Caco-2 (cell line): ENCODE measurements at regions not wholly inside any gene's neighbourhood (a gene's known extent, or its start where the extent isn't known, plus 50 kb on each side); places are given as distances from the start of the nearest gene placed in this dataset.
A peak's percentile ranks its signal among the peaks of the same experiment; 100 is the strongest.

Source experiments
- BruUV-seq: library from RNA; stranded (reverse); fragments of 400-500 nt; replicated peaks from 2 replicates; lab custom pipeline; 2021; lab: Mats Ljungman, UMichigan
- CTCF ChIA-PET: fragments of 300-600 bp; sonication (Branson Sonifier 250); formaldehyde crosslinking; loops from one replicate; lab custom pipeline; 2022; ENCODE audit warnings: antibody characterized with exemption; lab: Charles Lee
- POLR2A ChIA-PET: fragments of 300-600 bp; sonication (Branson Sonifier 250); formaldehyde crosslinking; loops from one replicate; lab custom pipeline; 2022; ENCODE audit warnings: antibody characterized with exemption; lab: Charles Lee
- DNase-seq, 2 experiments: peaks; one replicate each; pipeline versions ENCODE4 v3.0.0 to v3.0.0-alpha.2; 2020 to 2022
- H3K27me3 ChIP-seq: replicated peaks from 2 replicates; pipeline ENCODE4 v1.6.0; 2011; ENCODE audit warnings: low read length; ENCODE audit not compliant: control insufficient read depth, insufficient read depth
- H3K36me3 ChIP-seq: 2 replicates; pipeline ENCODE4 v1.5.1; 2011; ENCODE audit warnings: low read length; ENCODE audit not compliant: control insufficient read depth, insufficient read depth
- H3K4me1 ChIP-seq: fragments of 250-450 bp; sonication (Bioruptor Pico); 2 replicates; pipeline ENCODE4 v1.5.1; 2020; ENCODE audit warnings: mild to moderate bottlenecking
- H3K4me3 ChIP-seq: 2 replicates; pipeline ENCODE4 v1.5.1; 2011; ENCODE audit warnings: low read depth, mild to moderate bottlenecking, control low read depth, low read length
- H3K9me3 ChIP-seq: fragments of 250-450 bp; sonication (Bioruptor Pico); 2 replicates; pipeline ENCODE4 v1.5.1; 2020; ENCODE audit warnings: mild to moderate bottlenecking, moderate library complexity
- H3K27ac Mint-ChIP-seq: one replicate; pipeline ENCODE4 v1.8.0; 2022; ENCODE audit warnings: mixed read lengths; ENCODE audit not compliant: unreplicated experiment
- H3K27me3 Mint-ChIP-seq: one replicate; pipeline ENCODE4 v1.8.0; 2022; ENCODE audit warnings: mixed read lengths; ENCODE audit not compliant: insufficient read depth, unreplicated experiment
- H3K36me3 Mint-ChIP-seq: one replicate; pipeline ENCODE4 v1.8.0; 2022; ENCODE audit warnings: mild to moderate bottlenecking, mixed read lengths; ENCODE audit not compliant: insufficient read depth, unreplicated experiment
- H3K4me1 Mint-ChIP-seq: one replicate; pipeline ENCODE4 v1.8.0; 2022; ENCODE audit warnings: low read depth, mixed read lengths; ENCODE audit not compliant: unreplicated experiment
- H3K4me3 Mint-ChIP-seq: one replicate; pipeline ENCODE4 v1.8.0; 2022; ENCODE audit warnings: mild to moderate bottlenecking, moderate library complexity, mixed read lengths; ENCODE audit not compliant: unreplicated experiment
- H3K9me3 Mint-ChIP-seq: one replicate; pipeline ENCODE4 v1.8.0; 2022; ENCODE audit warnings: mixed read lengths; ENCODE audit not compliant: unreplicated experiment
- intact Hi-C: fragments of 100-400 bp; cut with micrococcal nuclease; formaldehyde crosslinking; loops from one replicate; pipeline ENCODE4 v1.10.0; 2022; ENCODE audit not compliant: unreplicated experiment
- TF ChIP-seq, protein P1 (sequence below), 2 experiments: fragments of 200-600 bp in 1 of 2; IDR thresholded peaks; 1 replicate in 1 of 2; 2 replicates in 1 of 2; pipeline versions ENCODE4 v1.5.1 to v1.8.0; 2011 to 2022; ENCODE audit warnings: antibody characterized with exemption in 1 of 2, control low read depth in 1 of 2, inconsistent platforms in 1 of 2, low read depth in 1 of 2, low read length in 1 of 2, mild to moderate bottlenecking in 1 of 2, moderate library complexity in 1 of 2; ENCODE audit not compliant: insufficient read depth in 1 of 2, severe bottlenecking in 1 of 2, unreplicated experiment in 1 of 2

GRCh38 chr9:129549684-129550083, 71.2 kb downstream of the C9orf50 start:
- H3K27me3 ChIP-seq: no peaks in the 10 kb centered on the region
- Mint-ChIP-seq H3K4me1 (peaks cover 5% of the 10 kb centered on the region), H3K27me3 (no peaks in the 10 kb centered on the region), H3K27ac (no peak overlapping the region), H3K4me3 (peak overlapping the region; percentile 73), H3K9me3 (no peaks in the 10 kb centered on the region), H3K36me3 (no peaks in the 10 kb centered on the region)
- TF ChIP-seq, protein P1, sequence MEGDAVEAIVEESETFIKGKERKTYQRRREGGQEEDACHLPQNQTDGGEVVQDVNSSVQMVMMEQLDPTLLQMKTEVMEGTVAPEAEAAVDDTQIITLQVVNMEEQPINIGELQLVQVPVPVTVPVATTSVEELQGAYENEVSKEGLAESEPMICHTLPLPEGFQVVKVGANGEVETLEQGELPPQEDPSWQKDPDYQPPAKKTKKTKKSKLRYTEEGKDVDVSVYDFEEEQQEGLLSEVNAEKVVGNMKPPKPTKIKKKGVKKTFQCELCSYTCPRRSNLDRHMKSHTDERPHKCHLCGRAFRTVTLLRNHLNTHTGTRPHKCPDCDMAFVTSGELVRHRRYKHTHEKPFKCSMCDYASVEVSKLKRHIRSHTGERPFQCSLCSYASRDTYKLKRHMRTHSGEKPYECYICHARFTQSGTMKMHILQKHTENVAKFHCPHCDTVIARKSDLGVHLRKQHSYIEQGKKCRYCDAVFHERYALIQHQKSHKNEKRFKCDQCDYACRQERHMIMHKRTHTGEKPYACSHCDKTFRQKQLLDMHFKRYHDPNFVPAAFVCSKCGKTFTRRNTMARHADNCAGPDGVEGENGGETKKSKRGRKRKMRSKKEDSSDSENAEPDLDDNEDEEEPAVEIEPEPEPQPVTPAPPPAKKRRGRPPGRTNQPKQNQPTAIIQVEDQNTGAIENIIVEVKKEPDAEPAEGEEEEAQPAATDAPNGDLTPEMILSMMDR (IDR thresholded peaks at IDR 0.05; ENCODE audit: insufficient read depth in 1 of 2, low read depth in 1 of 2, low read length in 1 of 2, severe bottlenecking in 1 of 2, unreplicated experiment in 1 of 2): no peak
- POLR2A ChIA-PET: interaction anchor here (0.5 kb wide), 1 partner anchor 113 kb away, joined by 3 read pairs; no protein-coding TSS in a partner anchor
- H3K4me1 ChIP-seq: peaks cover 6% of the 10 kb centered on the region
- no peaks in the 10 kb centered on the region for H3K36me3 ChIP-seq
- H3K4me3 ChIP-seq: no peak overlapping the region
- no peak for DNase-seq
- intact Hi-C loops: no loop called here
- BruUV-seq: no TSS peak
- CTCF ChIA-PET: no interaction called here
- no peaks in the 10 kb centered on the region for H3K9me3 ChIP-seq

DNA sequence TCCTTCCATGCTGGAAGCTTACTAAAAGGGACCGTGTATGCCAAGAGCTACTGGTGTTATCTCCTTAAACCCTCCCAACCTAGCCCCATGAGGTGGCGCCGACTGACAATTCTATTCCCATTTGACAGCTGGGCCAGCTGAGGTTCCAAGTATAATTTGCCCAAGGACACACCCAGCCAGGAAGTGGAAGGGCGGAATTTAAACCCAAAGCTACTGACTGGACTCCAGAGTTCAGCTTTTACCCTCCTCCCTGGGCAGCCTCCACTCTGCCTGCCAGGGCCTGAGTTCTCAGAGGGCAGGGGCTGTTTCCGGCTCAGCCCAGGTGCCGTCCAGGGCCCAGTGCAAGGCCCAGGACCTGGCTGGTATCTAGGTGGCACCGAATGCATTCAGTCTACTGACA, 71.8 kb downstream of the C9orf50 start:
- no TSS peak for BruUV-seq
- DNase-seq: no peak
- H3K4me1 Mint-ChIP-seq: peaks cover 5% of the 10 kb centered on the region
- Histone ChIP-seq H3K27me3 (no peaks in the 10 kb centered on the region), H3K4me1 (peaks cover 6% of the 10 kb centered on the region), H3K4me3 (no peak overlapping the region), H3K36me3 (no peaks in the 10 kb centered on the region), H3K9me3 (no peaks in the 10 kb centered on the region)
- peak overlapping the region; percentile 53 for H3K4me3 Mint-ChIP-seq
- ChIA-PET CTCF (no interaction called here), POLR2A (interaction anchor here (0.5 kb wide), 1 partner anchor 112 kb away, joined by 3 read pairs; no protein-coding TSS in a partner anchor)
- intact Hi-C loops: no loop called here
- H3K27ac Mint-ChIP-seq: no peak overlapping the region
- no peaks in the 10 kb centered on the region for H3K36me3 Mint-ChIP-seq
- no peaks in the 10 kb centered on the region for H3K9me3 Mint-ChIP-seq
- TF ChIP-seq, protein P1 (IDR thresholded peaks at IDR 0.05; ENCODE audit: insufficient read depth in 1 of 2, low read depth in 1 of 2, low read length in 1 of 2, severe bottlenecking in 1 of 2, unreplicated experiment in 1 of 2): no peak
- no peaks in the 10 kb centered on the region for H3K27me3 Mint-ChIP-seq

DNA sequence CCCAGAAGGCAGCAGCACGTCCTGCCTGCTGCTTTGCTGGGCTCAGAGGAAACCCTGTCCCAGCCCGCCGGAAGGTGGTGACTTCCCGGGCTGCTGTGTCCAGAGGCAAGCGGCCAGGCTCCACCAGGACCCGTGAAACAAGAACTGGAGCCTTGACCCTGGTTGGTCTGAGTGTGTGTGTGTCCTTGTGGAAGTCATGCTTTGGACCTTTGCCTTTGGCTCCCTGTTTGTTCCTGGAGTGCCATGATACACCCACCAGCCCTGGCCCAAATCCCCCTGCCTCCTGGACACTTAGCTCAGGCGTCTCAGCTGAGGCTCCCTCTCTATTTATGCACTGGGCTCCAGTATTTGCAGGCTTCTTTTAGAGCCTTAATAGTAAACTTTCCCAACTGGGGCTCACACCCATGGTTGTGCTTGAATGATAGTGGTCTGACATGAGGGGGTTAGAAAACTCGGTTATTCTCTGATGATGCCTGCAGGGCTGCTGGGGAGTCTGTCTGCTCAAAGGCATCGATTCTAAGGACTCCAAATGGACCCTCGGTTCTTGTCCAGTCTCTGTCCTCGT, 72.2 kb downstream of the C9orf50 start:
- Histone ChIP-seq H3K4me1 (peaks cover 6% of the 10 kb centered on the region), H3K27me3 (no peaks in the 10 kb centered on the region), H3K4me3 (no peak overlapping the region), H3K36me3 (no peaks in the 10 kb centered on the region), H3K9me3 (no peaks in the 10 kb centered on the region; the same call in 1 of the 2 replicates)
- Mint-ChIP-seq H3K27ac (no peak overlapping the region), H3K9me3 (no peaks in the 10 kb centered on the region), H3K36me3 (no peaks in the 10 kb centered on the region), H3K4me3 (no peak overlapping the region), H3K4me1 (peaks cover 5% of the 10 kb centered on the region), H3K27me3 (no peaks in the 10 kb centered on the region)
- POLR2A ChIA-PET: no interaction called here
- CTCF ChIA-PET: no interaction called here
- intact Hi-C loops: no loop called here
- BruUV-seq: no TSS peak
- TF ChIP-seq, protein P1 (IDR thresholded peaks at IDR 0.05; ENCODE audit: insufficient read depth in 1 of 2, low read depth in 1 of 2, low read length in 1 of 2, severe bottlenecking in 1 of 2, unreplicated experiment in 1 of 2): no peak
- DNase-seq: no peak
